ENCODE measurements at regions not wholly inside any gene's neighbourhood (a gene's known extent, or its start where the extent isn't known, plus 50 kb on each side); places are given as distances from the start of the nearest gene placed in this dataset.

- in situ Hi-C loops (cut with HindIII; ENCODE audit: low pct_ligation_motif_present, low sequenced_read_pairs): no loop called here
- Histone ChIP-seq H3K27ac (no peak overlapping the region), H3K4me3 (ENCODE audit: low read depth, low read length) (no peak overlapping the region), H3K27me3 (replicated peaks) (no peaks in the 10 kb centered on the region), H3K36me3 (replicated peaks) (no peaks in the 10 kb centered on the region)
- no peak for TF ChIP-seq CTCF (IDR thresholded peaks at IDR 0.05; ENCODE audit: low read depth, low read length, missing control alignments)
- DNase-seq: no peak
These were observed 836.7 kb downstream of the CBLN2 start for GRCh38 chr18:71707400-71707799.

GRCh38 chr18:71689416-71690160, 854.6 kb downstream of the CBLN2 start:
- H3K27me3 ChIP-seq (replicated peaks): no peaks in the 10 kb centered on the region
- no peak overlapping the region for H3K4me3 ChIP-seq (ENCODE audit: low read depth, low read length)
- H3K27ac ChIP-seq: no peak overlapping the region
- DNase-seq: no peak
- in situ Hi-C loops (cut with HindIII; ENCODE audit: low pct_ligation_motif_present, low sequenced_read_pairs): no loop called here
- no peaks in the 10 kb centered on the region for H3K36me3 ChIP-seq (replicated peaks)
- no peak for TF ChIP-seq CTCF (IDR thresholded peaks at IDR 0.05; ENCODE audit: low read depth, low read length, missing control alignments)

GRCh38 chr18:71682591-71682990, 861.6 kb downstream of the CBLN2 start:
- DNase-seq: no peak
- Histone ChIP-seq H3K27me3 (replicated peaks) (no peaks in the 10 kb centered on the region), H3K4me3 (ENCODE audit: low read depth, low read length) (no peak overlapping the region), H3K36me3 (replicated peaks) (no peaks in the 10 kb centered on the region), H3K27ac (no peak overlapping the region)
- in situ Hi-C loops (cut with HindIII; ENCODE audit: low pct_ligation_motif_present, low sequenced_read_pairs): no loop called here
- no peak for TF ChIP-seq CTCF (IDR thresholded peaks at IDR 0.05; ENCODE audit: low read depth, low read length, missing control alignments)

GRCh38 chr18:71678144-71678543, 866.0 kb downstream of the CBLN2 start:
- DNase-seq: no peak
- in situ Hi-C loops (cut with HindIII; ENCODE audit: low pct_ligation_motif_present, low sequenced_read_pairs): no loop called here

GRCh38 chr18:71673954-71674353, 870.2 kb downstream of the CBLN2 start:
- in situ Hi-C loops (cut with HindIII; ENCODE audit: low pct_ligation_motif_present, low sequenced_read_pairs): no loop called here
- TF ChIP-seq CTCF (IDR thresholded peaks at IDR 0.05; ENCODE audit: low read depth, low read length, missing control alignments): no peak
- Histone ChIP-seq H3K27ac (no peak overlapping the region), H3K4me3 (ENCODE audit: low read depth, low read length) (no peak overlapping the region), H3K27me3 (replicated peaks) (no peaks in the 10 kb centered on the region), H3K36me3 (replicated peaks) (no peaks in the 10 kb centered on the region)
- DNase-seq: no peak

More at GRCh38 chr18:71678144-71678543, 866.0 kb downstream of the CBLN2 start:
- TF ChIP-seq CTCF (IDR thresholded peaks at IDR 0.05; ENCODE audit: low read depth, low read length, missing control alignments): no peak
- Histone ChIP-seq H3K27ac (no peak overlapping the region), H3K4me3 (ENCODE audit: low read depth, low read length) (no peak overlapping the region), H3K27me3 (replicated peaks) (no peaks in the 10 kb centered on the region), H3K36me3 (replicated peaks) (no peaks in the 10 kb centered on the region)

- TF ChIP-seq CTCF (IDR thresholded peaks at IDR 0.05; ENCODE audit: low read depth, low read length, missing control alignments): no peak
- Histone ChIP-seq H3K4me3 (ENCODE audit: low read depth, low read length) (no peak overlapping the region), H3K36me3 (replicated peaks) (no peaks in the 10 kb centered on the region), H3K27ac (no peak overlapping the region), H3K27me3 (replicated peaks) (no peaks in the 10 kb centered on the region)
- DNase-seq: no peak
- in situ Hi-C loops (cut with HindIII; ENCODE audit: low pct_ligation_motif_present, low sequenced_read_pairs): no loop called here
These were observed 870.6 kb downstream of the CBLN2 start for GRCh38 chr18:71673498-71673897.

All from brain microvascular endothelial cell (primary cell).